HepG2 (cell line): ENCODE measurements at regions not wholly inside any gene's neighbourhood (a gene's known extent, or its start where the extent isn't known, plus 50 kb on each side); places are given as distances from the start of the nearest gene placed in this dataset.

Experiments
- ATAC-seq: fragments of 200-7000 bp; cut with Tn5 transposase; 3 replicates; pipeline ENCODE4 v1.9.1; 2020; ENCODE audit warnings: mild to moderate bottlenecking, moderate library complexity
- BruUV-seq: library from RNA; stranded (reverse); fragments of 400-500 nt; replicated peaks from 2 replicates; lab custom pipeline; 2021; lab: Mats Ljungman, UMichigan
- CTCF ChIA-PET: fragments of 300-600 bp; formaldehyde crosslinking; extraction: SDS; loops from one replicate; lab custom pipeline; 2021; ENCODE audit warnings: low total read pairs, inconsistent platforms, low intra/inter-chr PET ratio; lab: Yijun Ruan, JAX
- POLR2A ChIA-PET: fragments of 350-600 bp; sonication (Branson Sonifier 250); formaldehyde crosslinking; loops from one replicate; lab custom pipeline; 2020; ENCODE audit warnings: antibody characterized with exemption, inconsistent platforms; lab: Yijun Ruan, JAX
- DNase-seq: peaks from one replicate; pipeline ENCODE4 v3.0.0-alpha.2; 2015; ENCODE audit warnings: low spot score
- FAIRE-seq: peaks from 3 replicates; lab custom pipeline; 2011; peaks lifted over from hg19 to GRCh38; lab: Jason Lieb, UNC
- H2AFZ ChIP-seq: one replicate; pipeline ENCODE4 v1.6.1; 2011; ENCODE audit warnings: low read length, inconsistent platforms
- H3K27ac ChIP-seq: fragments of 300-600 bp; 3 replicates; pipeline ENCODE4 v1.8.0; 2011; ENCODE audit warnings: mixed run types, mild to moderate bottlenecking, mixed read lengths, low read length, inconsistent platforms; ENCODE audit not compliant: insufficient read depth; ENCODE audit errors: extremely low read length
- H3K27me3 ChIP-seq, 2 experiments: fragments of 200-600 bp in 1 of 2; 2 replicates in 1 of 2; 3 replicates in 1 of 2; pipeline versions ENCODE4 v1.6.0 to v1.8.0; 2011; ENCODE audit warnings: low read length in 2 of 2, mild to moderate bottlenecking in 2 of 2, moderate library complexity in 2 of 2, inconsistent platforms in 1 of 2; ENCODE audit not compliant: insufficient read depth in 2 of 2, control insufficient read depth in 1 of 2
- H3K36me3 ChIP-seq, 2 experiments: fragments of 200-600 bp in 1 of 2; replicated peaks in 1 of 2; 2 replicates in 1 of 2; 3 replicates in 1 of 2; pipeline versions ENCODE4 v1.5.1 to v1.8.0; 2011; ENCODE audit warnings: low read length in 2 of 2, inconsistent platforms in 1 of 2; ENCODE audit not compliant: insufficient read depth in 2 of 2, control insufficient read depth in 1 of 2
- H3K4me1 ChIP-seq: 2 replicates; pipeline ENCODE4 v1.5.1; 2012; ENCODE audit warnings: low read length, inconsistent platforms; ENCODE audit not compliant: insufficient read depth
- H3K4me2 ChIP-seq: 2 replicates; pipeline ENCODE4 v1.6.0; 2011; ENCODE audit warnings: low read depth, low read length, inconsistent platforms
- H3K4me3 ChIP-seq, 3 experiments: fragments of 200-600 bp in 1 of 3; sonication (generic), shearing (Covaris generic) in 1 of 3; replicated peaks in 1 of 3; 2 replicates each; pipeline ENCODE4 v1.5.1; 2011 to 2016; ENCODE audit warnings: low read length in 3 of 3, inconsistent platforms in 2 of 3, low read depth in 2 of 3, mild to moderate bottlenecking in 2 of 3, control low read depth in 1 of 3, mixed read lengths in 1 of 3; ENCODE audit not compliant: insufficient read depth in 1 of 3
- H3K79me2 ChIP-seq: one replicate; pipeline ENCODE4 v1.6.1; 2011; ENCODE audit warnings: low read length, inconsistent platforms; ENCODE audit not compliant: insufficient read depth
- H3K9ac ChIP-seq: 2 replicates; pipeline ENCODE4 v1.6.0; 2011; ENCODE audit warnings: mild to moderate bottlenecking, low read depth, low read length, inconsistent platforms; ENCODE audit not compliant: insufficient read depth
- H3K9me3 ChIP-seq: 2 replicates; pipeline ENCODE4 v1.5.1; 2012; ENCODE audit warnings: mild to moderate bottlenecking, low read length
- H4K20me1 ChIP-seq: 2 replicates; pipeline ENCODE4 v1.6.0; 2011; ENCODE audit warnings: inconsistent platforms, mild to moderate bottlenecking, low read length, moderate library complexity; ENCODE audit not compliant: insufficient read depth
- IKZF4 ChIP-seq: sonication (generic); formaldehyde crosslinking; IDR thresholded peaks from 2 replicates; pipeline ENCODE4 v1.5.1; 2020; ENCODE audit warnings: borderline replicate concordance, mild to moderate bottlenecking, low read depth, missing genetic modification reagents; ENCODE audit errors: not compliant biosample characterization
- KLF6 ChIP-seq: IDR thresholded peaks from 2 replicates; pipeline ENCODE4 v1.8.0; 2016; ENCODE audit warnings: missing biosample characterization, missing genetic modification reagents
- ZBTB40 ChIP-seq, 2 experiments: fragments of 450-650 bp in 1 of 2; sonication (generic) in 1 of 2; formaldehyde crosslinking in 1 of 2; IDR thresholded peaks; 2 replicates each; pipeline versions ENCODE4 v1.6.1 to v1.8.0; 2016 to 2022; ENCODE audit warnings: antibody characterized with exemption in 1 of 2, mild to moderate bottlenecking in 1 of 2, missing genetic modification reagents in 1 of 2
- ZFP62 ChIP-seq: sonication (generic); formaldehyde crosslinking; IDR thresholded peaks from 2 replicates; pipeline ENCODE4 v1.4.0; 2020; ENCODE audit warnings: missing genetic modification reagents
- ZNF503 ChIP-seq: sonication (generic); formaldehyde crosslinking; IDR thresholded peaks from 2 replicates; pipeline ENCODE4 v1.4.0; 2020; ENCODE audit warnings: missing genetic modification reagents
- ZSCAN25 ChIP-seq: sonication (generic); formaldehyde crosslinking; IDR thresholded peaks from 2 replicates; pipeline ENCODE4 v1.8.0; 2022; ENCODE audit warnings: mild to moderate bottlenecking, missing genetic modification reagents
- ZUFSP ChIP-seq: sonication (generic); formaldehyde crosslinking; IDR thresholded peaks from 2 replicates; pipeline ENCODE4 v1.9.0; 2021; ENCODE audit warnings: missing genetic modification reagents, mild to moderate bottlenecking, borderline replicate concordance
- WGBS: methylation state at CpG from one replicate; pipeline ENCODE4 v1.1.6; 2017; ENCODE audit warnings: low lambda C conversion rate; 5-methylcytosine and 5-hydroxymethylcytosine counted together
- in situ Hi-C: cut with HindIII; loops from 2 replicates; pipeline ENCODE4 v1.10.0; 2017; ENCODE audit warnings: low pct_unique_long_range_greater_than_20kb; ENCODE audit not compliant: extremely low pct_ligation_motif_present
- intact Hi-C: fragments of 100-400 bp; cut with micrococcal nuclease; formaldehyde crosslinking; loops from one replicate; pipeline ENCODE4 v1.10.0; 2022; ENCODE audit not compliant: unreplicated experiment

- ChIA-PET CTCF (no interaction called here), POLR2A (no interaction called here)
- ATAC-seq (no peak), DNase-seq (no peak), FAIRE-seq (no peak)
- H3K9me3 ChIP-seq, result no peaks in the 10 kb centered on the region
- no peaks in the 10 kb centered on the region for H4K20me1 ChIP-seq
- no peak overlapping the region for H3K9ac ChIP-seq
- H3K4me1 ChIP-seq, result no peaks in the 10 kb centered on the region
- 15% methylated on average over 6 of the region's 6 CpGs for WGBS
- H2AFZ ChIP-seq, result no peak overlapping the region
- no peak overlapping the region for H3K27ac ChIP-seq
- BruUV-seq, result no TSS peak
- no peak overlapping the region for H3K4me2 ChIP-seq
- in situ Hi-C loops, result no loop called here
- H3K4me3 ChIP-seq, result no peak overlapping the region
- H3K79me2 ChIP-seq, result no peaks in the 10 kb centered on the region
- intact Hi-C loops, result loop anchor here (2.0 kb wide), 1 partner anchor 29 kb away; no protein-coding TSS in a partner anchor
- H3K27me3 ChIP-seq, result peaks cover 0 to 12% of the 10 kb centered on the region in 2 experiments; a peak in 2 of 5 replicates
- TF ChIP-seq ZSCAN25 (CRISPR knock-in tag) (no peak), KLF6 (CRISPR knock-in tag) (no peak), ZFP62 (no peak), ZNF503 (CRISPR knock-in tag) (no peak), IKZF4 (no peak), ZBTB40 (IDR thresholded peaks at IDR 0.05) (no peak), ZBTB40 (CRISPR knock-in tag; IDR thresholded peaks at IDR 0.05) (no peak), ZUFSP (no peak)
- TF ChIP-seq, all 625 proteins: peak for 0
- no peaks in the 10 kb centered on the region for H3K36me3 ChIP-seq
These were observed 196.2 kb upstream of the NSMCE3 start for GRCh38 chr15:29465816-29466215.
